Activated T-cell treated with anti-CD3 and anti-CD28 coated beads, Interleukin-2, amount 50 U/mL, for 48 hours (primary cell): ENCODE measurements at regions not wholly inside any gene's neighbourhood (a gene's known extent, or its start where the extent isn't known, plus 50 kb on each side); places are given as distances from the start of the nearest gene placed in this dataset.

Experiments used
- DNase-seq, 2 experiments: peaks; one replicate each; pipeline ENCODE4 v3.0.0-alpha.2; 2020

- no peak for DNase-seq
Measured at GRCh38 chr1:112231331-112231730, 164.7 kb upstream of the CTTNBP2NL start.

- no peak for DNase-seq
Measured at GRCh38 chr1:112232848-112233247, 163.2 kb upstream of the CTTNBP2NL start.

DNA sequence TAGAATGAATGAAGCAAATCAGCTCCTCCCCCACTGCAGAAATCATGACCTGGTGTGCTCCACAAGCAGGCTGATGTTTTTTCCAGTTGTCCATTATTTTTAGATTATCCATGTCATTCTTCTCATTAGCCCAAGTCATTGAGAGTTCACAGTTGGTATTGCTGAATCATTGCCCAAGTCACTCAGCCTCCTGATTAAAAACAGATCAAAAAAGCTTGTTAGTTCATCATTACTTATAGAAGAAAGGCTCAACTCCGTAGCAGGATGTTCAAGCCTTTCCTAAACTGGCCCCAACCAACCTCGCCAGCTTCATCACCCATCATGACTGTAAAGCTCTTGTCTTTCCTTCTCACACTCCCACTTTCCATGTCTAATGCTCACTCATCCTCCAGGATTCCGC, 161.3 kb upstream of the CTTNBP2NL start:
- DNase-seq, result no peak

- DNase-seq, result no peak
Measured at GRCh38 chr1:112237983-112238545, 157.9 kb upstream of the CTTNBP2NL start.

DNA sequence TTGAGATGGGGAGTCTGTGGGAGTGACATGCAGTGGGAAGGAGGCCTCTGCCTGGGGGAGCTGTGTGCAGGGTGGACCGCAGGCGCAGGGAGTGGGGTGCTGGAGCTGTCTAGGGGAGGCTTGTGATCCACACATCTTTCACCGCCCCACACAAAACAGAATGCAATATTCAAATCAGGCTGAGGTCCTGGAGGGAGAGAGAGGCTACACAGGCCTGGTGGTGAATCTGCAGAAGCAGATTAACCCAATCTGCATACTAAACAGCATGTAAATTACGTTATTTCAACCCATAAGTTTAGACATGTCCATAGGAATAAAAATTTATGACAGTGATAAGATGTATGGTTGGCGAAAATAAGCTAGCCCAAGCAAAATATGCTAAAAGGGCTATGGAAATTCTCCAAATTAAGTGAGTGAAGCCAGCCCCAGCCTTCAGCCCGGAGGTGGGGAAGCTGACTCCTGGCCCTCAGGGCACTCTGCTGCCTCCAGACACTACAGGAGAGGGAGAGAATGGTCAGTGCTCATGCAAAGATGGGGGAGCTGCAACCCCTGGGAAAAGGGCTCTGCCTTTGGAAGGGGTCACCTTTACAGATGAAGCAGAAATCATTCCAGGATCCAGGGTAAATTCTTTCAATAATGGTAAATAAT, 156.2 kb upstream of the CTTNBP2NL start:
- no peak for DNase-seq

GRCh38 chr1:112242470-112242869, 153.5 kb upstream of the CTTNBP2NL start:
- no peak for DNase-seq

DNA sequence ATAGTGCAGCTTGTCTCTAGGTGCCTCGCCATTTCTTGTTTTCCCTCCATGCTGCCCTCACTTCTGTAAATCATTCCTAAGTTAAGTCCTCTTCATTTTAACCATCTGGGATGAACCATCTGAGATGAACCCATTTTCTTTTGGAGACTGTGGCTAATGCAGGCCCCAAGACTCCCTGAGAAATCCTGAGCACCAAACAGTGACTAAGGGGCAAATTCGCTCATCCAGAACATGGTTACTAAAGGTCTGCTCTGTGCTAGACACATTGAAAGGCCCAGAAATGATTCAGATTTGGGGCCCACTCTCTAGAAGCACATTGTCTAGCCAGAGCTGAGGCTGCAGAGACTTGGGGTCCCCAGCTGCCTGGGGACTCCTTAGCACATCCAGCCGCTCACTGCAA, 151.9 kb upstream of the CTTNBP2NL start:
- DNase-seq, result no peak

- DNase-seq, result no peak
Measured at GRCh38 chr1:112245114-112245513, 150.9 kb upstream of the CTTNBP2NL start.

DNA sequence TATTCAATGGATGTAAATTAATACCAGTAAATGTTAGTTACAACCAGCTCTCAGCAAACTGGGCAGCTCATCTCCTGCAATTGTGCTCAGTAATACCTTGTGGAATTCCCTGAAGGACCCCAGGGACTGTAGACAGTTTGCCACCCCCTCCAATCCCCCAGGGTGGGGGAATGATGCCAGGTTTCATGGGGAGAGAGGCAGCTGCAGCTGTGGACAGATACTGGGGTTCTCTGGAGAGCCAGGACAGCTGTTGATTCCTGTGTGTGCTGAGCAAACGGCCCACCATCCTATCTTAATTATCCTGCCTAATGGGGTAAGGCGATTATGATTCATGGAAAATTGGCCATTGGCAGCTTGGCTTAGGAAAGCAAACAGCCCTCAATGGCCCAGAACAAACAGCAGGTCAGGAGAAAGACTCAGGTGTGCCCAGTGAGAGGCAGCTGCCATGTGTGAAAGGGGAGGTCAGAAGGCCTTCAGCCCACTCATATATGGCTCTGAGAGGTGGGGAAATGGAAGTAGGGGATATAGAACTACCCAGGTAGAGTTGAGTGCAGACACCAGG, 148.9 kb upstream of the CTTNBP2NL start:
- DNase-seq, result no peak

DNA sequence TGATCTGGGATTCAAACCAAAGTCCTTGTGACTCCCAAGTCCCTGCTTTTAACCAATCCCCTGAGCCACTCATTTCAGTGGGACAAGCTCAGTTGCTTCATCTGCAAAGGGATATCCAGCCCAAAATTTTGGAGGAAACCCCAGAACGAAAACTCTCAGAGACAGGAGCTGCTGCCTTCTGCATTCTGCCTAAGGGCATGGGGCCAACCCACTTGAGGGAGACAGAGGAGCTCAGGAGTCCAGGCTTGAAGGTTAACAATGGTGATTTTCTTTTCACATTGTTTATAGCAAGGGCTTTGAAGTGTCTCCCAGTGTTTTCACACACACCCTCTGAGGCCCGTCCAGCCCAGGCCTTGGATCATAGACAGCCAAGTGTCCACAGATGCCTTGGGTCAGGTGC, 148.1 kb upstream of the CTTNBP2NL start:
- DNase-seq, result no peak

DNA sequence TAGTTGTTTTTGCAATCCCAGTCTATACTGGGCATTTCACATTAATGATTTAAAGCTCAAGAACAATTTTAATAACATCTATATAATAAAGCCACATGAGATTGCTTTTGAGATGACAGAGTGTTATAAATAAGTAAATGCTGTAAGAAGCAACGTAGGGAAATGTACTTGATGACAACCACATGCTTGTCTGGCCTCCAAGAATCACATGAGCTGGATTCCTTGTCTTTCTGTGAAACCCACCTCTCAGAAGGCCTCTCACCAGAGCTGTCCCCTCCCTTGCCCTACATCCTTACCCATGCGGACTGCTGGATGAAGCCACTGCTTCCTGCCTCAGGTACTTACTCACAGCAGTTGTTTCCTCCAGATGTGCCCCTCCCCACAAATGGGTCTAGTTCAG, 145.1 kb upstream of the CTTNBP2NL start:
- DNase-seq, result no peak

DNA sequence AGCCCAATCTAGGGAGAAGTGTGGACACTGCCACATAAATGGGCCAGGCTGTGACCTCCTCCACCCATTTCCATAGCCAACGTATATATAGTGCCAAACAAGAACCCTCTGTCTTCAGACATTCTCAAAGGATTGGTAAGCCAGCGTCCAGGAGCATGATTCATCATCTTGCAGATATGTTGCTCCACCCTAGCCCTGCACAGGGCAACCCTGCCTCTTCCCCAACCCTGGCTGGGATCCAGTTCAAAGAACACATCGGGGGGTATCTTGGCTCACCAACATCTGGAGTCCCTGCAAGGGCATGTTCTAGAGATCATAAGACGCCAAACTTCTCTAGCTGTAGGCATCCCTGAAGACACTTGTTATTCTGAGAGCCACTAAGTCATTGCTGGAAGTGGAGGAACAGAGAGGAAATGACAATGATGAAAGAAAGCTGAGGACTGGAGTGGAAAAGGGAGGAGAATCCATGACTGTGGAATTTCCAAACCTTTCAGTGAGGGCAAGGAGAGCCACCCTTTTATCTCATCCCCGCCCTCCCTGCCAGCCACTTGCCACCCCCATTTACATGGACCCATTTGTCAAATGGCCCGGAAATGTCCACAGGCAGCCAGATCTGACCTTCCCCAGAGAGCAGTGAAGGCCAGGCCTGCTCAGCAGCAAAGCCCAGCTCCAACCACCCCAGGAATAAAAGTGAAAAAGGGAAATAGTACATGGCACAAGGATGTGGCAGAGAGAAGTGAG, 144.1 kb upstream of the CTTNBP2NL start:
- no peak for DNase-seq

DNA sequence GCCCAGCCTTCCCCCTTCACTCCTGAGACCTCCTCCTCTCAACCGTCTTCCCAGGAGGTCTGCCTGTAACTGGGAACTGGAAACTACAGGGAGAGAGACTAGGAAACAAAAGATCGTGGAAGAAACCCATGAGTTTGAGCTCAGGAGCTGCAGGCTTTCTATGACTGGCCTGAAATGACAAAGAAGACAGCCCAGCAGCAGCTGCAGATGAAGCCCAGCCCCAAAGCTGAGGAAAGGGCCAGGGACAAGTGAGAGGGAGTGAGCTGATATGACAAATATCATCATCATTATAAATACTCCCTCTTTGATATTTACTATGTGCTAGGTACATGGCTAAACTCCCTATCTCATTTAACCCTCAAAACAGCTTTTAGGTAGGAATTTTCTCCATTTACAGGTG, 142.6 kb upstream of the CTTNBP2NL start:
- no peak for DNase-seq

DNA sequence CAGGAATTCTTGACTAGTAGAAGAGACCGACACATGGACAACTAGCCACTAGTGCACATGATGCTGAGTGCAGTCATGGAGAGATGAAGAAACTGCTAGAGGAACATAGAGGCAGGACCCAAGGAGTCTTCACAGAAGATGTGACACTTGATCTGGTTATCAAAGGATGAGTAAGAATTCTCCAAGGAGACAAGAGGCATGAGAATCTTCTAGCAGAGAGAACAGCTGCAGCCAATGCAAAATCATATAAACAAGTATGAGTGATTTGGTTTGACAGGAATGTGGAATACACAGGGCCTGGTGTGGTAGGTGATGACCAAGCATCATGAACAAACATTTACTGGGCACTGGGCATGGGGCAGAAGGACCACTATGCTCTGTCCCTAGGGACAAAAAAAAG, 140.9 kb upstream of the CTTNBP2NL start:
- no peak for DNase-seq

- no peak for DNase-seq
Measured at GRCh38 chr1:112256411-112256810, 139.6 kb upstream of the CTTNBP2NL start.

GRCh38 chr1:112257043-112257835, 138.8 kb upstream of the CTTNBP2NL start:
- no peak for DNase-seq

- no peak for DNase-seq
Measured at GRCh38 chr1:112260699-112261098, 135.3 kb upstream of the CTTNBP2NL start.

GRCh38 chr1:112262316-112262715, 133.7 kb upstream of the CTTNBP2NL start:
- no peak for DNase-seq

DNA sequence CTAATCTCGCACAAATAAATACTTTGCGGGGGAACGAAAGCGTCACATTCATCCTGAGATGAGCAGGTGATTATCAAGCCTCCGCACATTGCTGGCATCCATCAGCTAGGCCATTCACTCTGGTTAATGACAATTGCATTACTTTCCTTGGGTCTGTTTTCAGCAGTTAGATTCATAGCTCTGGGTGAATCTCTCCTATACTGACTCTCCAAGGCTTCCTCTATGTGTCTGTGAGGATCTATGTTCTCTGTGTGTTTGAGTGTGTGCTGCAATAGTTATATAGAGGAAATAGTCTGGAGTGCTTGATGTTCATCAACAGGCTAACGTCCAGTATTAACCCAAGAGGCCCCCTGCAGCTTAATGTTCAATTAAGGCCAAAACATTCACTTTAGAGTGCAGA, 133.0 kb upstream of the CTTNBP2NL start:
- no peak for DNase-seq

- DNase-seq, result no peak
Measured at GRCh38 chr1:112263453-112263852, 132.6 kb upstream of the CTTNBP2NL start.

- no peak for DNase-seq
Measured at GRCh38 chr1:112264010-112264409, 132.0 kb upstream of the CTTNBP2NL start.

DNA sequence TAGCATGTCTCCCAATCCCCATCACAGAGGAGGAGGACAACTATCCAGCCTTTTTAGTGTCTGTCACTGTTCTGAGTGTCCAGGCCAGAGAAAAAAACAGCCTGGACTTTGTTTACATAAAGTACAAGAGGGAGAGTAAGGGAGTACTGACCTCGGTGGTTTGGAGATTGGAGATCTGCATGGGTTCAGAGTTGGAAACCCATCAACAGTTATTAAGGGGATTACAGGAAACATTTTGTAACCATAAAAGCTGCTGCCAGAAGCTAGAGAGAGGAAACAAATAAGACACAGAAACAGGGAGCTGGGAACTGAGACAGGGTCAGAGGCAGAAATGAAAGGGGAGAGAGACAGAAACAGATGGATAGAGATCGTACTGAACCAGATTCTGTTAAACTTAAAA, 131.5 kb upstream of the CTTNBP2NL start:
- DNase-seq, result no peak

DNA sequence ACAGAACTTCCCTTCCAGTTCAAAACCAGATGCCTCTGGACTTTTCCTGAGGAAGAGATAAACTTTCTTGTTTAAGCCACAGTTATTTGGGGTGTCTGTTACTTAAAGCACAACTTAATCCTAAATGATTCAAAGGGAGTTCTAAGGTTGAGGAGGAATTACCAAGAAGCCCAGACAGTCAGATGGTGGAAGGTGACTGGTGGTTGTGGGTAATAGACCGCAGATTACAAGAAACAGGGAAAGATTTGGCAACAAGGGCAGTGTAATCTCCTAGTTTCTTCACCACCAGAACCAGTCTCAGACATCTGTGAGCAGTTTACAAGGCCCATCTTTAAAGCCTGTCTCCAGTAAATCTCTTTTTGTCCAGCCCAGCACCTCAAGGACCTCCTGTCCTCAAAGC, 130.1 kb upstream of the CTTNBP2NL start:
- DNase-seq, result no peak
